Cerebellar cortex (tissue), 1 donor: ENCODE measurements at regions not wholly inside any gene's neighbourhood (a gene's known extent, or its start where the extent isn't known, plus 50 kb on each side); places are given as distances from the start of the nearest gene placed in this dataset.

Experiments used
- DNase-seq: peaks from one replicate; pipeline ENCODE4 v3.0.0-alpha.2; 2015; ENCODE audit warnings: low spot score

DNA sequence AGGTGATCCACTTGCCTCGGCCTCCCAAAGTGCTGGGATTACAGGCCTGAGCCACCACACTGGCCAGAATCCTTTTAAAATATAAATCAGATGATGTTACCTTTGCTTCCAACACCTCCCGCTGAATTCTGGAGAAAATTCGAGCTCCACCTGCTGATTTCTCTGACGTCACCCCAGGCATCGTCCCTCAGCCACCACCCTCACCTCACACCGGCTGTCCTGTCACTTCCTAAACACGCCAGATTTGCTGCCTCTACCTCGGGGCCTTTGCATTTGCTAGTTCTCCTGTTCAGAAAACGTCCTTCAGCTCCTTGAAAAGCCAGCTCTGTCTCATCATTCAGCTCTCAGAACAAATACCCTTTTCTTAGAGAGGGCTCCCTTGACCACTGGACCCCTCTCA is 57.9 kb downstream of the FBXO2 start:
- DNase-seq = peak; percentile 5

DNA sequence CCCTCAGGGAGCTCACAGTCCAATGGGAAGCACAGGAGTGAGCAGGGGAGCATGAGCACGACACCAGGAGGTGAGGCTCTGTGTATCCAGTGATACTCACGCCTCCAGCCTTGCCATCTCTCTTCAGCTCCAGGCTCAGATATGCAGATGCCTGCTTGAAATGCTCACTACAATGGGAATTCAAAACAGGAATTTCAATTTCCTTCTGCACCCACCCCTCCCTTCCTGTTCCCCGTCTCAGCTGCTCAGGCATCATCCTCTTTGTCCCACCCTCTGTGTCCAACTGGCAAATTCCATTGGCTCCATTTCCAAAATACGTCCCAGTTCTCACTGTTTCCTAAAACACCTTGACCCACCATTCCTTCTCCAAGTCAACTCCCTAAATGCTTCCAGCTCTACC is 58.9 kb downstream of the FBXO2 start:
- no peak for DNase-seq

DNA sequence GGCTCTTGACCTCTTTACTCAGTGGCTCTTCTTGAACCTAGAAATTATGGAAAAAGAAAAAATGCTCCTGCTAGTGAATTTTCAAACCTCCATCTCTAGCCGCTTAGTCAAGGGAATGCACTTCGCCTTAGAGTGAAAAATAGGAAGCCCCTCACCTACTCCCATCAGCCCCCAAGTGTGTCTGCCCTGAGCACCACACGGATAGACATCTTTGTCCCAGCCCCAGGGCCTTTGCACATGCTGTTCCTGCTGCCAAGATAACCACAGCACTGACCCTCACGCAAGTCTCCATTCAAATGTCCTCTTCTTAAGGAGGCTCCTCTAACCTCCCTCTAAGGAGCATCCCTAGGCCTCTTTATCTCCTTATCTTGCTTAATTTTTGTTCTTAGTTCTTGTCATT is 59.6 kb downstream of the FBXO2 start:
- no peak for DNase-seq

DNA sequence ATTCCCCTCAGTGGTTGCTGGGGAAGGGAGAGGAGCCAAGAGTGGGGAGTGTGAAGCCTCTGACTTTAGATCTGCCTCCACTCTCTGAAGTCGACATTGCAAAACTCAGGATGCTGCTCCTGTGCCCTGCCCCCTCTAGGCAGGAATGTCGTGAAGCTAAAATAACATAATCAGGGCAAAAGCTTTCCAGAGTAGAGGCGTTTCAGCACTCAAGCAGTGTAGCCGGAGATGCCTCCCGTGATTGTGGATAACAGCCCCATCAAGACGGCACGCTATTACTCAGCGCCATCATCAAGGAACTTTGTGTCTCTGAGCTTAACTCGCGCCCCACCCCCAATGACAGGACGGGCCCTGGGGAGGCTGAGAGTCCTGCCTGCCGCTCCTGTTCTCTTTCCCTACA is 60.0 kb downstream of the FBXO2 start:
- peak; percentile 10 for DNase-seq

DNA sequence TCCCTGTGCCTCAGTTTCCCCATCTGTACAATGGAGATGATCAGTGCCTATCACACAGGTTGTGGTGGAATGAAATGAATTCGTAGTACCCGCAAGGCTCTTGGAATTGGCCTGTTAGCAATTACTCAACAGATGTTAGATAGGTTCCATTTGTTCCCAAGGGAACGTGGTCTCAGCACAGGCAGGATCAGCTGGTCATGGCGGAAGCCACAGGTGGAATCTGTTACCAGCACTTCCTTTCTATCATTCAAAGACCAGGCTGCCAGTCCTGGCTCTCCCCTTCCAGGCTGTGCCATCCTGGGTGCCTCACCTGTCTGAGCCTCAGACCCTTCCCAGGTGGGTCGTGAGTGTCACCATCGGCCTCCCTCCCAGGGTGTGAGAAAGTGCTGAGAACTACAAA is 61.5 kb downstream of the FBXO2 start:
- no peak for DNase-seq

DNA sequence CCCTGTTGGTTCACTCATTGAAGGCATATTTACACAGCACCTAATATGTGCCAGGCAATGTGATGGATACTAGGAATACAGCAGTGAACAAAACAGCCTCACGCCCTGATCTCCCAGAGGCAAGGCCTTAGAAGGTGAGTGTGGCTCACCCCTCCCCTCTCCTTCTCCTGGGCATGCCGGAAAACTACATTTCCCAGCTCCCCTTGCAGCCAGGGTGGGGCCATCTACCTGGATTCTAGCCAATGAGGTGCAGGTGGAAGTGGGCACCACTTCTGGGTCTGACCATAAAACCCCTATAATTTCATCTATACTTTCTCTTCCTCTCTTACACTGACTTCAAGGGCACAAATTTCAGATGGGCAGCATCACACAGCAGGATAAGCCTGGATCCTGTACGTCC is 63.8 kb downstream of the FBXO2 start:
- no peak for DNase-seq
